GM19324 (cell line): ENCODE measurements at regions not wholly inside any gene's neighbourhood (a gene's known extent, or its start where the extent isn't known, plus 50 kb on each side); places are given as distances from the start of the nearest gene placed in this dataset.
"Not testable (repeated sequence)": the region's sequence is repeated elsewhere in the genome, so short reads cannot be mapped to it uniquely, and the experiment has no call there.

Experiments used
- ATAC-seq: cut with Tn5 transposase; IDR thresholded peaks from one replicate; pipeline ENCODE4 v1.9.1; 2021; ENCODE audit warnings: mild to moderate bottlenecking, moderate library complexity; ENCODE audit not compliant: unreplicated experiment, low FRiP score

DNA sequence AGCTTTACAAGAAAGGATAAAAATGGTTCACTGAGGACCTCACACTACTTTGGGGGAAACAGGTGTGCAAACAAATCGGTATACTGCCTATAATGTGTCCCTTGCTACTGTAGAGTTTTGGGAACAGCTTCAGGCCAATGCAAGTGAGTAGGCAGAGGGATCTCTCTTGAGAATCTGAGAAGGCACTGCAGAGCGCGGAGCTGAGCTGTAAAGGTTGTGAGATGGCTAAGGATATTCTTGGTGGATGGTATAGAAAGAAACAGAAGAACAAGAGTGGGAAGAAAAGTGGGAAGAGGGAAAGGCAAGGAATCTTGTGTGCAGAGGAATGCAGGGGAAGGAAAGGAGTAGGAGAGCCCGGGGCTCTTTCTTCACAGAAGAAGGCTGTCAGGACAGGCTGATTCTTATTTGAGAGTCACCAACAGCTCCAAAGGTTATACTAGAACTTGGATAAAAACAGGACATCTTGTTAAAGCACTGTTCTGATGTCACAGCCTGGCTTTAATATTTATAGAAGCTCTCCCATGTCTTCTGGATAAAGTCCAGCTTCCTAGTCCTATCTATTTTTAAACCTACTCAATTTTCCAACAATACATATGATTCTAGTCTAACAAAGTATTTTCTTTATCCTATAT is 985.6 kb upstream of the HS3ST1 start:
- ATAC-seq, result no peak

DNA sequence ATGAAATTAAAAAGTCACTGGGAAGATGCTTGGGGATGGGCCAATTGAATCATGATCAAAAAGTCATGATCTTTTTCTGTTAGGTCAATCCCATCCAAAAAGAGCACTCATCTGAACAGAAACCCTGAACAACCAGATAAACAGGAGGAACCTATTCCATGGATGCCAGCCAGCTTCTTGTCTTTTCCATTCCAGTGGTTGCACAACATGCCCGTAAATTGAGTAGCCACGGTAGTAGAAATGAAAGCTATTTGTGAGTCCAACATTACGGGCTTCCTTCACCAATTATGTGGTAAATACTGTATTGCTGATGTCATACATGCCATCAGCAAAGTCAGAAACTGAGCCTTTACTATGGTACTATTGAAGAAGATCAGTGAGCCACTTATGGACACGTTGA is 982.4 kb upstream of the HS3ST1 start:
- ATAC-seq, result no peak

DNA sequence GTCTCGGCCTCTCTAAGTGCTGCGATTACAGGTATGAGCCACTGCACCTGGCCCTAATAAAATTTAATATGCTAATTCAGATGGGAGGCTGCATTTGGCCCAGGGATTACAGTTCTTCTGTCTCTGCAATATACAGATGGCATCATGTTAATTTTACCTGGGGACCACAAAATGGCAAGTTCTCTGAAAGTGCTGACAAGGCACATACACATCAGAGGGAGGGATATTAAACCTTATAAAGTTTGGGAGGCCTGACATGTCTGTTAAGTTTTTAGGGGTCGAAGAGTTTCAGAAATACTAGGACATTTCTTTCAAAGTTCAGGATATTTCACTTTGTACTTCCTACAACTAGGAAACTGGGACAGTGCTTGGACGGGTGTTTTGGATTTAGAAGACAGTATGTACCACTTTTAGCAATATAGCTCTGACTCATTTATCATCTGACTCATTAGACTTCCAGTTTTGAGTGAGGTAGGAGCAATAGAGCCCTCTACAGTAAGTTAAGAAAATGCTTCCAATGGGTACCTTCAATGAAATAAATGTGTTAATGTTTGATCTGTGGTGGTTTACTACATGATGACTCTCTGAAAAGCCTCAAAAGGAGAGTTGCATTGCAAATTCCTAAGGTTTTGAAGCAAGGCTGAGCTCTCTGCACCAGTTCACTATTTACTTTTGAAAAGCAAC is 981.0 kb upstream of the HS3ST1 start:
- no peak for ATAC-seq

DNA sequence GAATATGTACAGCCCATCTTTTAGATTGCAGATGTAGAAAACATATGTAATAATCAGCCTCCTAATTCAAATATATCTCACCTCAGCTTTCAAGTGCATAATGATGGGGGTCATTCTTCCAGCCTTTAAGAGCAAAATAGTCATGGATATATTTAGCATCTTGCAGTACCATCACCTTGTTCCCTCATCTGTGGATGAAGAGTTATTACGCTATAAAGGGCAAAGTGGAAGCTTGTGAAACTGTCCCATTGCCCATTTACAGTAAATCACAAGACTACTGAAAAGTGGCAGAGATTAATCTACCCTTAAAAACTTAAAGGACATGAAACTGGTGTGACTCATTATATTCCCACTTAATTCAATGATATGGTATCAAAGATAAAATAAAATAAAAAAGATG is 979.7 kb upstream of the HS3ST1 start:
- ATAC-seq, result no peak

DNA sequence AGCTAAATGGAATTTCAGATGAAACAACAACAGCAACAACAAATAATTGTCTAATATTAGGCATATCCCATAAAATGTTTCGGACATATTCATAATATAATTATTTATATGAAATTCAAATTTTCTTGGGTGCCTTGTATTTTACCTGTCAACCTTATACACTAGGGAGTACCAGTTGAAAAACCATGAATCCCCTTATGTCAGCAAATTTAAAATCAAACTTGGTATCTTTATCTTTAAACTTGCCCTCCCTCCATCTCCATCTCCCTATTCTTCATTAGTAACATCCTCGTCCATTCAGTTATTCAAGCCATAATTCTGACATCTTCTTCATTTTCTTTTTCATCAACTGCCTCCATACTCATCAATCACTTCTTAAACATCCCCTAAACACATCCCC is 974.5 kb upstream of the HS3ST1 start:
- no peak for ATAC-seq

DNA sequence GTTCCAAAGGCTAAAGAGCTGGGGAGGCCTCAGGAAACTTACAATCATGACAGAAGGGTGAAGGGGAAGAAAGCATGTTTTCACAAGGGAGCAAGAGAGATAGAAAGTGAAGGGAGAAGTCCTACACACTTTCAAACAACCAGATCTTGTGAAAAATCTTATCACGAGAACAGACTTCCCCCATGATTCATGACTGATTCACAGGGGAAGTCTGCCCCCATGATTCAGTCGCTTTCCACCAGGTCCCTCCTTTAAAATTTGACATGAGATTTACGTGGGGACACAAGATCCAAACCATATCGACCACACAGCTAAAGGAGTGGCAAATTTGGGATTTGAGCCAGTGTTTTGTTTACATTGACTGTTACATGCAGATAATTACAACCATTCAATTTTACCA is 971.1 kb upstream of the HS3ST1 start:
- ATAC-seq, result no peak

DNA sequence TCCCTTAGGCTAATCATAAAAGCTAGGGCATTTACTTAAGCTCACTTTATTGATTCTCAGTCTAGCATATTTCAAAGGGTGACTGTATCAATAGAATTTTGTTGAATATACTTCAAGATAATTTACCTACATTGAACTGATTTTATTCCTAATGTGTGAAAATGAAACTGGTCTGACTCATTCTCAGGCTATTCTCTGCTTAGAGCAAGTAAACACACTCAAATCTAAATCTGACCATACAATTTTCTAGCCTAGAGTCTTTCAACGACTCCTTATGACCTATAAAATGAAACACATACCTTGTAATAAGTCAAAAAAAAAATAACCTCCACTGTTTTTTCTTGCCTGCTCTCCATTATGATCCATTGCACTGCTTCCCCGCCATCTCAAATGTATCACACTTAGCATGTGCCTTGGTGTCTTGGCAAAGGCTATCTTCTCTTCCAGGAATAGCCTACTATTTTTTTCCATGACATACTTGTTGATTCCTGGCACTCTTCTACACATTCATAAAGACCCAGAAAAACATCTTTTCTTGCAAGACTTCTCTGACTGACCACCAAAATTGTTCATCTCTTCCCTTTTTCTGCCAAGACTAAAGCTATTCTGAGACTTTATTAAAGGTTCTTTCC is 965.1 kb upstream of the HS3ST1 start:
- no peak for ATAC-seq

DNA sequence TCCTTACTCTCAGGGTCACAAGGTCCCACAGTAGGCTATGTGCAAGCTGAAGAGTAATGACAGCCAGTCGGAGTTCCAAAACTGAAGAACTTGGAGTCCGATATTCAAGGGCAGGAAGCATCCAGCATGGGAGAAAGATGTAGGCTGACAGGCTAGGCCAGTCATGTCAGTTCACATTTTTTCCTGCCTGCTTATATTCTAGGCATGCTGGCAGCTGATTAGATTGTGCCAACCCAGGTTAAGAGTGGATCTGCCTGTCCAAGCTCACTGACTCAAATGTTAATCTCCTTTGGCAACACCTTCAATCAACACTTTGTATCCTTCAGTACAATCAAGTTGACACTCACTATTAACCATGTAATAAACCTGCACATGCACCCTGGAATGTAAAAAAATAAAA is 960.9 kb upstream of the HS3ST1 start:
- no peak for ATAC-seq

DNA sequence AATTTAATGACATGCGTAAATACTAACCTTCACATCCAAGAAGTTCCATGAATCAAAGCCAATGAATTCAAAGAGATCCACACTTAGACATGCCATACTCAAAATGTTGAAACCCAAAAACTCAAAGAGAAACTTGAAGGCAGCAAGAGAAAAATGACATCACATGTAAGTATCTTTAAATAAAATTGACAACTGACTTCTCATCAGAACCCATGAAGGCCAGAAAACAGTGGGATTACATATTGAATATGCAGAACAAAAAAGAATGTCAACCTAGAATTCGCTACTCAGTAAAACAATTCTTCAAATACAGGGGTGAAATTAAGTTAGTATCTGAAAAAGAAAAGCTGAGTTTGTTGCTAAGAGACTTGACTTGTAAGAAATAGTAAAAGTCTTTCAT is 953.9 kb upstream of the HS3ST1 start:
- no peak for ATAC-seq

DNA sequence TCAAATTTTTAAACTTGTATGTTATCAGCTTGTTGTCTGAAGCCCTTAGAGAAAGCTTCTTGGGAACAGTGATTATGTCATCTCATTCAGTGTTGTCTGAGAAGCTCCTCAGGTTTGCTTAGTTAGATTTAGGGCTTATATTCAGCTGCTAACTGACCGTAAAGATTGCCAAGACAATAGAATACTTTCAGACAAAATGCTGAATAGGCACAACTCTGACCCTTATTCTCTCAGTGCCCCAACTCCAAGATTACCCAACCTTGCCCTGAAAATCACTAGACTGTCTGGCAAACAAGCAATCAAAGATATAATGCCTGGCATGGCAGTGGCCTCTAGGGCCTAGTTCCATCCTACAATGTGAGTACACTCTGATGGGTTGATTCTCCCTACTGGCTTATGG is 950.5 kb upstream of the HS3ST1 start:
- ATAC-seq, result no peak

DNA sequence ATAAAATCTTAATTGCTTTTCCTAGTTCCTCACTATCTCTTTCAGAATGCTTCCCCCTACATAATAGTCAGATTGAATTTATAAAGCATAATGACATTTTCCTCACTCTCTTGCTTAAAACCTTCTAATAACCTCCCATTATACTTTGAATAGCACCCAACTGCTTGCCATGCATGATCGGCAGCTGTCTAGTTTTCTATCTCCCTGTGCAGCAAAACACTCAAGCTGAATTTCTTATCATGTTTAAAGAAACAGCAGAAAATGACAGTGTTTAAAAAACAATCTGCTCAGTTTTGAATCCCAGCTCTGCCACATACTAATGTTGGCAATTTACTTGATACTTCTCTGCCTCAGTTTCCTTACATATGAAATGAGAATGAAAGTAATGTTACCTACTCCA is 947.1 kb upstream of the HS3ST1 start:
- ATAC-seq, result no peak

DNA sequence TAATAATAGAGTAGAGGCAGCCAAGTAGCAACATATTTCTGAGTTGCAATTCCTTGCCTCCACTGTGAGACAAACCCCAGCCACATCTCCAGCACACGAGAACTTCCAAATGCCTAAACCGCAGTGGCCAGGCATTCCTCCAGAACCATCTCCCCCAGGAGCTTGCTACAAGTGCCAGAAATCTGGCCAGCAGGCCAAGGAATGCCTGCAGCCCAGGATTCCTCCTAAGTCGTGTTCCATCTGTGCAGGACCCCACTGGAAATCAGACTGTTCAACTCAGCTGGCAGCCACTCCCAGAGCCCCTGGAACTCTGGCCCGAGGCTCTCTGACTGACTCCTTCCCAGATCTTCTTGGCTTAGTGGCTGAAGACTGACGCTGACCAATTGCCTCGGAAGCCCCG is 937.2 kb upstream of the HS3ST1 start:
- not testable (repeated sequence) for ATAC-seq

DNA sequence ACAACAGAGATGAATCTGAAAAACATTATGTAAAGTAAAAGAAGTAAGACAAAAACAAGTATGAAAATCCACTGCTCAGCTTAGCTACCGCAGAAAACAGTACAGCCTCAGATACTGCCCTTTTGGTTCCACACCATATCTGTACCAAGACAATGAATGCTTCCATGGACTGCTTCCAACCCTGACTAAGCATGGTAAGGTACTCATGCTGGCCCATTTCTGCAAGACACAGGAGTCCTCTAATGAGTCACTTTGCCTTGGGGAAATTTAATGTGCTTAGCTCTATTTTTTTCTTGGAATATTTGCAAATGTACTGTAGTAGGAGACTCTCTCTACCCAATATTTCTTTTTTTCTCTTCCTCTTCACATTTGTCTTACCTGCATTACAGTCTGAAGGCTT is 931.7 kb upstream of the HS3ST1 start:
- no peak for ATAC-seq

DNA sequence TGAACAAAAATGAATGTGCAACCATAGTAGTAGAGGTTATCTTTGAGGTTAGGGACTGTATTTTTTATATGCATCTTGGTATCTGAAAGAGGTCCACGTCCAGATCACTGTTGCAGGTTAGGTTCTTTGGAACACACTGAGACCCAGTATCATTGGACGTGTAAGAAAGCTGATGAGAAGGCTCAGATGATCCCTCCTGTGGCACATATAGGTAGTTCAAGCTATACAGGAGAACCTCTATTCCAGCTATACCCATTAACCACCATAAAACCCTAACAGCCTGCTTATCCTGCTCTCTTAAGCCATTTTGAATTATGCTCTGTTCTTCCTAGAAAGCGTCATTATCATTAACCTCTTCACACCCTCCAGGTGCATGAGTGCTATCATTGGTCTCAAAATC is 930.7 kb upstream of the HS3ST1 start:
- ATAC-seq, result no peak

DNA sequence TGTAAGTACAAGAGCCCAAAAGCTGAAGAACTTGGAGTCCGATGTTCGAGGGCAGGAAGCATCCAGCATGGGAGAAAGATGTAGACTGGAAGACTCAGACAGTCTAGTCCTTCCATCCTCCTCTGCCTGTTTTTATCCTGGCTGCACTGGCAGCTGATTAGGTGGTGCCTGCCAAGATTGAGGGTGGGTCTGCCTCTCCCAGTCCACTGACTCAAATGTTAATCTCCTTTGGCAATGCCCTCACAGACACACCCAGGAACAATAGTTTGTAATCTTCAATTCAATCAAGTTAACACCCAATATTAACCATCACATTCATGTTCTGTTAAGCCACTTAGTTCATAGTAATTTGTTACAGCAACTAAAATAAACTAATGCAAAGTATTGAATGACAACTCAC is 904.4 kb upstream of the HS3ST1 start:
- not testable (repeated sequence) for ATAC-seq

DNA sequence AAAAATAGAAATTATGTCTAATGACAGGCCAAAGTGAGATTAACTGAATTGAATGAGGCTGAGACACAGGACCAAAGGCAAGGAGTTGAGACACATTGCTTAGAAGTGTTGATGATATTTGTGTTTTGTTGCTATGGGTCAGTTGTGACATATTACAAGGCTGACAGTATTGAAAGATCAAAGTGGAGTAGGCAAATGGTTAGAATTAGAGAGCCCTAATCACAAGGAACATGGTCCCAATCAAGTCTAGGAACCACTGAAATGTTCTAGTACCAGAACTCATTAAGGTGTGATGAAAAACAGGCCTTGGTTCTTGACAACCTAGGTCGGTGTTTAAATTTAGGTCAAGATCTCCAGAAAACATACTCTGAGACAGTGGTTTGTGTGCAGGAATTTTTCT is 896.3 kb upstream of the HS3ST1 start:
- ATAC-seq, result no peak

DNA sequence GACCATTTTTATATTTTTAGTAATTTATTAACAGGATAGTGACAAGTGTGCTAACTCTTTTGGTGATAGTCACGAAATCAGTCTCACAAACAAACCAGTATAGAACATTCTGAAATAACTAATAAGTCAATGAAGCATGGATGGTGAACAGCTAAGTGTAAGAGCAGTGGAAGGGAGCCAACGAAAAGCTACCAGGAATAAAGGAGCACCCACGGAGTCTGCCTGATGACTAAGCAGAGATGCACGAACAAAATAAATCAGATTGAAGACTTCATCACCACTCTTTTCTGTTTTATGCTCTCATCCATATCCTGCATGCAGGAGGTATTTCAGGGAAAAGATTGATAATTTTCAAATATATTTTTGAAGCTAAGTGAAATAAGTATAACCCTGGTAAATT is 891.1 kb upstream of the HS3ST1 start:
- ATAC-seq, result no peak

DNA sequence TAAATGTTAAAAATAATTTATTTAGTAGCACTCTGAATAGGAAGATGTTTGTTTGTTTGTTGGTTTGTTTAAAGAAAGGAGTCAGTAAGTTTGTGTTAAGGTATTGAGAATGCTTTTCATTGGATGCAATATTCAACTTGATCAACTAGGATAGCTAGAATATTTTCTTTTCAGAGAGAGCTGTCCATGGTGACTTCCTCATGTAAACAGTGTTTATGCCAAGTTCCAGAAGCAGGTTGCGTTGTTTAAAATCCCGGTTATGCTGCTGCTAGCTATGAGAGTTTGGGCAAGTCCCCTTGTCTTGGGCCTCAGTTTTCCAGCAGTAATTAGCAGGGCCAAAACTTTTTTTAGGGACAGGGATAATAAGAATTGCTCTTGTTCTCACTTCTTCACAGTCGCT is 876.2 kb upstream of the HS3ST1 start:
- no peak for ATAC-seq

DNA sequence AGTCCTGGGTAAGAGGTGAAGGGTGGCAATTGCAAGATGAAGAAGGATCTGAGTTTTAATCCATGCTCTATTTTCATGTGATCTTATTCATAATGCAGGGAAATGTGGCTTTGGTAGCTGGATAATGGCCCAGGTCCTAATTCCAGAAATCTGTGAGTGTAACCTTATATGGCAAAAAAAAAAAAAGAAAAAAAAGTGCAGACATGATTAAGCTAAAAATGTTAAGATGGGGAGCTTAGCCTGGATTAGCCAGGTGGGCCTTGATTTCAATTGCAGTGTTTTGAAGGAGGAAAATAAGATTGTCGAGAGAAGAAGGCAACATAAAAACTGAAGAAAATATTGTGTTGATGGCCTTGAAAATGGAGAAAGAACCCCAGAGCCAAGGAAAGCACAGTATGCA is 867.7 kb upstream of the HS3ST1 start:
- ATAC-seq, result no peak

DNA sequence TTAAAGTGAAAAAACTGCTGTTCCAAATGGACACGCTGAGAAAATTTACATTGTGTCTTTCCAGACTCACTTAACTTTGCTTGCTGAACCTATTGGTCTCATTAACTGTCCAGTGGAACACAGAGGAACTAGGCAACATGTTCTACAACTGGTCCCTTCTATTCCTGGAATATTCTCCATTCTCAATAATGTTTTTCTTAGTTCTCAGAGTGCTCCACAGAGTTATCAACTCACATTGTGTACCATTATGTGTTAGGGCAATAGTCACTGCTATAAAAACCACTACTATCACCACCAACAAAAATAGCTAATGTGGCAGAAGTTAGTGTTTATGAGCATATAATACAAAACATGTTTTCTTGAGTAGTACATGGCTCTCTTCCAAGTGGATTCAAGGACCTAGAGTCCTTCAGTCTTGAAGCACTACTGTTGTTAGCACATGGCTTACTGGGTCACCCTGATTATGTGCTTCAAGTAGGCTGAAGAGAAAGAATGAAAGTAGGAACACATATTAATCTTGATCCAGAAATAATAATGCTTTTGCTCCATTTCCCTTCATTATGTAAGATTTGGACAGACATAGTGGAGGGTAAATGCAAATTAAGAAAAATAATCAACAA is 865.3 kb upstream of the HS3ST1 start:
- ATAC-seq, result no peak

DNA sequence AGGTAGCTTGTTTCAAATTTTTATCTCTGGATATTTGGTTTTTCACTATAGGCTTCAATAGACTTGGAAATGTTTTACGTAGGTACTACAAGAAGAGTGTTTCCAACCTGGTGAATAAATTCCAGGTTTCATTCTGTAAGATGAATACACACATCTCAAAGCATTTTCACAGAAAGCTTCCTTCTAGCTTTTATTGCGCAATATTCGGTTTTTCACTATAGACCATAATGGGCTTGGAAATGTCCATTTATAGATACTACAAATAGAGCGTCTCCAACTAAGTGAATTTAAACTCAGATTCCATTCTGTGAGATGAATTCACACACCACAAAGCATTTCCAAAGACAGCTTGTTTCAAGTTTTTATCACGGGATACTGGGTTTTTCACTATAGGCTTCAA is 857.7 kb upstream of the HS3ST1 start:
- no peak for ATAC-seq

DNA sequence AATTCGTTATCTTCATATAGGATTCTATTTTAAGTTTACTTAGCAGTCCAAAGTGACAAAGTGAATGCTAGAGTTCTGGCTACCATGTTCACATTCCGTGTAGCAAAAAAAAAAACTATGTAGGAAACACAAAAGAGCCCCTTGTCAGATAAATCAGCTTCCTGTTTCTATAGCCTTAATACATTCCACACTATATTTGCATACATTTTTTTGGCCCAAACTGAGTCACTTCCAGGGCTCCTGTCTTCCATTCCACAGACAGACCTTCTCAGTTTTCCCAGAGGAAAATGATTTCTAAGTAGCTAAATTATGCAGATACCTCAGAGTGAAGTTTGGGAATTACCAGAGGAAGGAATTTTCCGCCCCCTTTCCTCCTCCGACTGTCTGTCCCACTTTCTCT is 841.9 kb upstream of the HS3ST1 start:
- no peak for ATAC-seq
